HG02970 (cell line): ENCODE measurements at regions not wholly inside any gene's neighbourhood (a gene's known extent, or its start where the extent isn't known, plus 50 kb on each side); places are given as distances from the start of the nearest gene placed in this dataset.
"Not testable (repeated sequence)": the region's sequence is repeated elsewhere in the genome, so short reads cannot be mapped to it uniquely, and the experiment has no call there.

Experiments used
- ATAC-seq: cut with Tn5 transposase; IDR thresholded peaks from one replicate; pipeline ENCODE4 v1.9.1; 2021; ENCODE audit warnings: mild to moderate bottlenecking, moderate library complexity, moderate number of reproducible peaks; ENCODE audit not compliant: unreplicated experiment, low FRiP score

DNA sequence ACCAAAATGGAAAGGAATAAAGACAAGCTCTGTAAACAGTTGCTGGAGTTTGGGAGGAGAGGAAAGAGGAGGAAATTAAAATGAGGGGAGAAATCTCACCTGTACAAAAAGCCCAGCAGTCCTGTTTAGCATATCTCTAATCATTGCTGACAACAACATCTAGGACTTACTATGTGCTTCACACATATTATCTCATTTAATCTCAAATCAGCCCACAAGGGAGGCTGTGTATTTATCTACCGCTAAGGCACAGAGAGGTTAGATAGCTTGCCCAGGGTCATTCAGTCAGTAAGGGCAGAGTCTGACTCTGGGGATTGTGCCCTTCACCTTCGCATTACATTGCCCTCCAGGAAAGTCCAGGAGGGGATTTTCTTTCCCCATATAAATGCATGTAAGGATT lies 233.3 kb downstream of the DLEU7 start:
- ATAC-seq = no peak

DNA sequence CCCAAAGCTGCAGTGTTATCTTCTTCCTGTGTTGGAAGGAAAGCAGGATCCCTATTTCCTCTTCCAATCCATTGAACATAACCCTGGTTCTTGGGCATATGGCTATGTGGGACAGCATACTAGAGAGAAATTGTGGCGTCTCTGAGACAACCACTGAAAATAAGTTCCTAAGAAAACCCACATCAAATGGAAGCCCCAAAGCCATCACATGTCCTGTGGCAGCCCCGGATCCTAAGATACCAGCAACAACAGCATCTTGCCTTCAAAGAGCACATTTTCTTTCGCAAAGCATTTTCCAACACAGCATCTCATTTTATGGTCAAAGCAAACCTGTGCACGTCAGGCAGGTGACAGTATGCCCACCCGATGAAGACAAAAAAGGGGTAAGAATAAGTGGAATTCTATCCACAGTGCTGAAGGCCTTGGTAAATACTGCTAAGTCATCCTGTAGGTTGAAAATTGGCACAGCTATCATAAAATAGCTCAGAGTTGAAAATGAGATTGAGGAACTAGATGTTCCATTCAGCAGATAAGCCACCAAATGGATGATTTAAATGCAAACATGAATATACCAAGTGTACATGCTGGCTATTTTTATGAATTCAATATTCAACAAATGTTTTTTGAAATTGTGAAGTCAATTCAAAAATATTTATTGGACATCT lies 232.2 kb downstream of the DLEU7 start:
- ATAC-seq = no peak

DNA sequence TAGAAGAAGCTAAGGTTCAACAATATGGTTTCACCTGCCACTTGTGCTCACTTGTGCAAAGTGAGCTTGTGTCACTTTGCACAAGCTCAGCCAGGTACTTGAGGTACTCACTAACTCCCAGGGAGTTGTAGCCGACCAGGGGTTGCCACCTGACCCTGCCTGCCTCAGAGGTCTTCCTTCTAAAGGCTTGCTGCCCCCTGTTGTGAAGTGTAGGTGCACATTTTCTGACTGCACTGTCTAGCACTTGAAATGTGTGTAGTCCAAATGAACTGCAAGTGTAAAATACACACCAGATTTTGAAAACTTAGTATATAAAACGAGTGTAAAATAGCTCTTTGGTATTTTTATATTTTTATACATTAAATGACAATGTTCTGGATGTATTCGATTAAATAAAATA lies 230.8 kb downstream of the DLEU7 start:
- no peak for ATAC-seq

DNA sequence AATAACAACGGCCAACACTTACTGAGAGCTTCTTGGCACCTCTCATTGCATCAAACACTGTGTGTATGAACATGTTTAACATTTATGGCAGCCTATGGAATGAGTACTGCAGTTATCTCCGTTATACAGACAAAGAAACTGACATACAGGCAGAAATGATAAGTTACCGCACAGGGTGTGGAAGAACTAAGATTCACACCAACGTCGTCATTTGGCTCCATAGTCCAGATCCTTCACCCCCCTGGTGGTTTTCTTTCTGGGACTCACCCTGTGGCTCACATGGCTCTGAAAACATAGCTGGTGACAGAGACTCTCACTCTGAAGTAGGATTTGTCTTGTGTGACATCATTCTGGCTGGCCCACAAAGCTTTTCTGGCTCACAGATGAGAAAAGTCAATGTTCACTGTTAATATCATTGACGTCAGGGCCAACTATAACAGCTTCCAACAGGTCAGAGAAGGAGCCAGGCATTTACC lies 230.1 kb downstream of the DLEU7 start:
- ATAC-seq = no peak

DNA sequence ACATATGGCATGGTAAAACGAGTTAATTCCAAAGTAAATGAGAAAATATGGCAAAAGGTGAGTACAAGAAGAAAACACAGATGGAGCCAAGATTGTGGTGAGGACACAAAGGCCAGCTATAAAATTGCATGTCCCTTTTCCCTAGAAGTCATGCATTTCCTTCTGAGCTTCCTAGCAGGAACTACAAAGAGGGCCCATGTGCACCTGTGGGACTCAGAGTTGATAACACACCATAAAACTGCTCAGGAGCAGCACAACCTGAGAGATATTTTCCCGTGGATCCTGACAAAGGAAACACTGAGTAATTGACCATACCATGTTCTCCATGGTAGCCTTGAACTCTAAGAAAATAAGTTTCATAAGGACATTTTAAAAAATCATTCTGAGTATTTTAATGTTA lies 228.3 kb downstream of the DLEU7 start:
- ATAC-seq = no peak

DNA sequence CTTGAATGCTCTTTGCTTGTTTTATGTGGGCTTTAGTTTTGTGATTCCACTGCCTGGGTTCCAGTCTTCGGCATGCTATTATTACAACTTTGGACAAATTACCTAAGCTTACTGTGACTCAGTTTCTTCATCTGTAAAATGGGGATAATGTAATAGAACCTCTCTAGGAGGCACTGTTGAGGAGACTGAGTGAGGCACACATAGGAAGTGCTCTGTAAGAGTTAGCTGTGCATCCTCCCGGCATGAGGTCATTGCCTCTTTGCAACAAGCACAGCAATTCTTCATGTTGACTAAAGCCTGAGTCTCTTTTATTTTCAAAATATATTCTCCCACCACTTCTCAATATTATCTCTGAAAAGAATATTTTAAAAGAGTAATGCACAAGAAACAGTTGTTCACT lies 227.4 kb downstream of the DLEU7 start:
- no peak for ATAC-seq

DNA sequence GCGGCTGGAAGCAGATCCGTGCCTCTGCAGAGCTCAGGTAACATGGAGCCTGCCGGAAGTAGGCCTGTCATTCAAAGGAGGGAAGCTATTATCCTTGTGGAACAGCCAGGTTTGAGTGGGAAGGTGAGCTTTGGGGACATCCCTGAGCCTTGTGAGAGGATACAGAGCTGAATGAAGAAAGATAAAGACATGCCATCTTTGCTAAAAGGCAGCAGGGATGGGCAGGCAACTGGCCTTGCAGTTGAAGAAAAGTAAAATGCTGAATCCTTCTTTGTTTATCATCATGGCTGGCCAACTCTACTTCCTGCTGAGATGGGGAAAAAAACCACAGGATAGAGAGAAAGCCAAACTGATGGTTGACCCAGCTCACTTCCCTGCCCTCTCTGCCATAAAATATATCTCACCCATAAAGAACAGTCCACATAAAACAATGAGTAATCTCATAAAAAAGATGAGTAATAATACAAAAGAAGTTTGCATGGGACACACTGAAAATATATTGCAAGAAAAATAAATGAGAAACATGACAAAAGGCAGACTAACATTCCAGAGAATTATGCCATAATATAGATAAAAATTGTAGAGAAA lies 226.3 kb downstream of the DLEU7 start:
- ATAC-seq = no peak

DNA sequence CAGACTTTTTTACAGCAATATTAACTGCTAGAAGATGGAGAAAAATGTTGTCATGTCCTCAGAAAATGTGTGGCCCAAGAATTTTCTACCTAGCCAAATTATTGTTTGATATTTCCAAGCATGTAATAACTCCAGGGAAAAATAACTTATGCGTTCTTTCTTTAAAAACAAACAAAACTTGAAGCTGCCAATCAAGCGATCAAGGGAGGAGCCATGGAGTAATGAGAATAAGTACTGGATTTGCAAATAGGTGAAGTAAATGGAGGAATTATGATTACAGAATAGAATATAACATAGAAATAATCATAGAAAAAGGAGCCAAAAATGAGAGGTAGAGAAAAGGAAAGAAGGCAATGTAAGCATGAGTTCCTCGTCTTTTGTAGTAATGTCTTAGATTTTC lies 225.3 kb downstream of the DLEU7 start:
- no peak for ATAC-seq

DNA sequence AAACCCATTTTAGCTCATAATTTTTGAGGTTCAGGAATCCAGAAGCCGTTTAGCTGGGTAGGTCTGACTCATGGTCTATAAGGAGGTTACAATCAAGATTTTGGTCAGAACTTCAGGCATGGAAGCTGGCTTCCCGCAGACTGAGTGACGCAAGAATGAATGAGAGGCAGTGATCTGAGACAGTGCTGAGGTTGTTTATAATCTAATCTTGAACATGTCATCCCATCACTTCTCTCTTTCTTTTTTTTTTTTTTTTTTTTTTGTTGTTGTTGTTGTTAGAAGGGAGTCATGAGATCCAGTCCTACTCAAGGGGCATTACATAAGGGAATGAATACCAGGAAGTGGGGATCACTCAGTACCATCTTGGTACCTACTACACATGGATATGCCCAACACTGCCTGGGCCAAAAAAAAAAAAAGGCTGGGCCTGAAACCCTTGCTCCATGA lies 217.4 kb downstream of the DLEU7 start:
- no peak for ATAC-seq

DNA sequence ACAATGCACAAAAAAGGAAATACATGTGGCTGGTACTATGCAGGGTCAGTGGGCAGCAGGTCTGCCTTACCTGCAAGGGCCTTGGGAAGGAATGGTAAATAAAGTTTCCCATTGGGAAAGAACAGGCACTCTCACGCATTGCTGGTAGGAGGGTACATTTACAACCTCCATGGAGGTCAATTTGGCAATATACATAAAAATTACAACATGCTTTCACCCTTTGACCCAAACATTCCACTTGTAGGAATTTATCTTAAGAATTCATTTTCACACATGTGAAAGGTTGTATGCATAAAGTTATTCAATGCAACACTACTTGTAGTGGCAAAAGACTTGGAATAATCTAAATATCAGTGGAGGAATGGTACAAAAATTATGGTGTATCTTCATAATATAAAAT lies 216.4 kb downstream of the DLEU7 start:
- ATAC-seq = no peak

DNA sequence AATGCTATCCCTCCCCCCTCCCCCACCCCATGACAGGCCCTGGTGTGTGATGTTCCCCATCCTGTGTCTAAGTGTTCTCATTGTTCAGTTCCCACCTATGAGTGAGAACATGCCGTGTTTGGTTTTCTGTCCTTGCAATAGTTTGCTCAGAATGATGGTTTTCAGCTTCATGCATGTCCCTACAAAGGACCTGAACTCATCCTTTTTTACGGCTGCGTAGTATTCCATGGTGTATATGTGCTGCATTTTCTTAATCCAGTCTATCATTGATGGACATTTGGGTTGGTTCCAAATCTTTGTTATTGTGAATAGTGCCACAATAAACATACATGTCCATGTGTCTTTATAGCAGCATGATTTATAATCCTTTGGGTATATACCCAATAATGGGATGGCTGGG lies 215.0 kb downstream of the DLEU7 start:
- not testable (repeated sequence) for ATAC-seq

DNA sequence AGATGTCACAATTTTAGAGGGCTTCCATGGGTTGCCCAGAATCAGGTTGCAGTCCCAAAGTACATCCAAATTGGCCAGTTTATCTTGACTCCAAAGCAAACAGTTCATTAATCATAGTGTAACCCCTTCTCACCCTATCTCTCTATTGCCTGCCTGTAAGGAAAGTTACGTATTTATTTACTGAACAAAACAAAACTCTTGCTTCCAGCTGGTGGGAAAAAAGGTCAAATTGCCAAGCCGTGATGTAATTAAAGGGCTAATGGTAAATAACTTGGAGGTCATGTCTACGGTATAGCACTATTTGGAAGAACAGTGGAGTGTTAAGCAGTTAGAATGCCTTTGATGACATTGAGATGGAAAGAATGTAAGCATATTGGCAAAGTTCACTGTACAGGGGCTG lies 214.0 kb downstream of the DLEU7 start:
- no peak for ATAC-seq

DNA sequence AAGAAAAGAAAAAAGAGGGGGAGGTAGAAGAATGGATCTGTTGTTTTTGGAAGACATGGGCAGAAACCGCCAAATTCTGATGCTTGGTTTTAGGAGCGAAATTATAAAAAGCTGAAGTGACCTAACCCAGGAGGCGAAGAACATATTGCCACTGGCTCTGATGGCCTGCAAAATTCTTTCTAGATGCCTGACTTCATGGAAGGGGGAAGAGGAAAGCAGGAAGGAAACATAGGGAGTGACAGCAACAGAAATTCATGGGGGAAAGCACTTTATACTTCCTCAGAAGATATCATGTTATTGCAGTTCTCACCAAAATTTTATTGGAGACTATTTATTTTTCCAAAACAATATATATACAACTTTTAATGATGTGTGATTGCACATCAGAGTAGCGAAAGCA lies 213.5 kb downstream of the DLEU7 start:
- no peak for ATAC-seq

DNA sequence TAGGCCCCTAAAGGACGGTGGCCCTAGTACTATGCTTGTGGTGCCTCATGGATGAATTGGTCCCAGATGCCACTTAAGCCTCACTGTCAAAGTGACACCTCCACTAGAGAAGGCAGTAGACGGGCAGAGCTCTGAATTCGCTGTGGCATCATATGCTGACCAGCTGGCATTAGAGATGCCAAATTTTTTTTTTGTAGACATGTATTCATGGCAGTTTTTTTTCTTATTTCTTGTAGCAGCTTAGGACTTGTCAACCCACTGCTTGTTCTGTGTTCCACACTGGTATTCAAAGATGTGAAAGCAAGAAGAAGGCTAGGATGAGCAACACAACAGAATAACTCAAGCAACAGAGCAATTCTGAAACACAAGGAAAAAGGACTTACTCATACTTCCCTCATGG lies 212.5 kb downstream of the DLEU7 start:
- ATAC-seq = no peak

DNA sequence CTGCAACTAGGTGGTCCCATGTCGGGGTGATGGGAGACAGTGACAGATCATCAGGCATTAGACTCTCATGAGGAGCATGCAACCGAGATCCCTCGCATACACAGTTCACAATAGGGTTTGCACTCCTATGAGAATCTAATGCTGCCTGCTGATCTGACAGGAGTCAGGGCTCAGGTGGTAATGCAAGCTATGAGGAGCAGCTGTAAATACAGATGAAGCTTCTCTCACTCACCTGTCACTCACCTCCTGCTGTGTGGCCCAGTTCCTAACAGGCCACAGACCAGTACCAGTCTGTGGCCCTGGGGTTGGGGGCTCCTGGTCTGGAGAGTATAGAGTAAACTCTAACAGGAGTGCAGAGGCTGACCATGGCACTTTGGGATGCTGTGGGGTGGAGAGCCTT lies 209.2 kb downstream of the DLEU7 start:
- no peak for ATAC-seq

DNA sequence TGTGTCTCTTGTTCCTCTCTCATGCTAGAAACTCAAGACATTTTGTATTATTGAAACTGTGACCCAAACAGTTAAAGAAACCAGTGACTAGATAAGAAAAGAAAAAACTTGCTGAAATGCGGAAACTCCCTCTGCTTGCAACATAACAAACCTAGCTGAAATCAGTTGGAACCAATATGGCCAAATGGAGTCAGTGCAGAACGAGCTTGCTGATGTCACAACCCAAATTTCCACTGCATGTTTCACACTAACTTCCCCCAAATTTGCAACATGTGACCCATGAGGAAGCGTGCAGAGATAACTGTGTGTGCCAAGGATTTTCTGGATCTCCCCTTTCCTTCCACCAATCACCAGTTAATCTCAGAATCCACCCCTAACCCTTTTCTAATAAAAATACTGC lies 208.0 kb downstream of the DLEU7 start:
- no peak for ATAC-seq

DNA sequence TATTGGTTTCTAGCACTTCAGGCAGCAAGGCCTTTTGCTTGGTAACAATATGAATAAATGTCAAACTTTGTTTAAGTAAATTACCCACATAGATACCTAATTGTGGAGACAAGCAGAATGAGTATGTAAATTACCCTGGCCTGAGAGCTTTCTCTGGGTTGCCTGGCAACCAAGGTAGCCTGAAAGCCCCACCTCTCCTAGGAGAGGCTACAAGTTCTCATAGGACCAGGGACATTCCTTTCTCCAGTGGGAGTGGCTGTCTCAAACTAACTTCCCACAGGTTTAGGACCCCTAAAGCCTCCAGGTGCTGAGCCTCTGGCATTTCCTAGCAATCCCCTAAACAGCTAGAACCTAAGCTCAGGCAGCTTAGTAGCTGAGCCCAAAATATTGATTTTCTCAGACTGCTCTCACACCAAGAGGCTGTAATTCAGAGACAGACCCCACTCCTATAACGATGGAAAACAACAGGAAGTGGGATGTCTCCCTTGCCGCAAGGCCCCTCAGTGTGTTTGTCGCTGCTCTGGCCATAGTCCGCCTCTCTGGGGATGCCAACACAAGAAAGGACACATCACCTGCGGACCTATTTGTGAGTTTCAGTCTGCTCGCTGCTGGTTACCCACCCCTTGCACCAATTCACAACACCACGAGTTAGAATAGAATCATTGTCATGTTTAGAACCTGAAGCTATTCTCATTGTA lies 207.3 kb downstream of the DLEU7 start:
- ATAC-seq = no peak

DNA sequence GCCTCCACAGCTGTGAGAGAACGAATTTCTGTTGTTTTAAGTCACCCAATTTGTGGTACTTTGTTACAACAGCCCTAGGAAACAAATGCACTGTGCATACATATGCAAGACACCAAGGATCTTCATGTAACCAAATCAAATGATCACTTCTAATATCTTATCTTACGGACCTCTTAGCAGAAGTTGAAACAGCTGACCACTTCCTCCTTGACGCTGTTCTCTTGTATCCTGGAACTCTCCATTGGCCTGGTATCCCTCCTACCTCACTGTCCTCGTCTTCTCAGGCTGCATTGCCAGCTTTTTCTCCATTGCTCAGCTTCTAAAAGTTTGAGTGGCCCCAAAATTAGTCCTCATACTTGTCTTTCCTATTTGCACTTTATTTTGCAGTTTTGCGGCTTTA lies 200.4 kb downstream of the DLEU7 start:
- ATAC-seq = no peak

DNA sequence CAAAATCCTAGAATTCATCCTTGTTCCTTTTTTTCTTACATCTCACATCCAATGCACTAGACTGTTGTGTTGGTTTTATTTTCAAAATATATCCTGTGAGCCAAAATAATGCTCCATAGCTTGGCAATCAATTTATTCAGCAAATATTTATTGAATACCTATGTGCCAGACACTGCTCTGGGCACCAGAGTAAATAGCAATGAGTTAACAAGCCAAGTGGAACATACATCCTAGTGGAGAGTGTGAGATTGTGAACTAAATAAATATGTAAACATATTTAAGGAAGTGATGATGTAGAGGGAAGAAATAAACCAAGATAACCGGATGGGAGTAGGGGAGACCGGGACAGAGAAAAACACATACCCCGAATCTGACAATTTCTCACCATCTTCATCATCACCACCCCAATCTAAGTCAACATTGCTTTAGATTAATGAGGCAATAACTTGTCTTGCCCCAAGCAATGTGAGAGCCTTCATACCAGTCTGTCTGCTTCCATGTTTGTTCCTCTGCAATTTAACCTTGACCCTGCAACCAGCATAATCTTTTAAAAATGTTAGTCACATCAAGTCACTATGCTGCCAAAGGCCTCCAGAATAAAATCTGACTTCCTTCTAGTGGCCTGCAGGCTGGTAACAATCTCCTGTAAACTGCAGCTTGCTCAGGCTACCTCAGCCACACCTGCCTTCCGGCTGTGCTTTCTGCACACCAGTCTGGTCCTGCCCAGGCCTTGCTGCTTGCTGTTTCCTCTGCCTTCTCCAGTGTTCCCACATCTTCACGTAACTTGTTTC lies 199.2 kb downstream of the DLEU7 start:
- ATAC-seq = no peak

DNA sequence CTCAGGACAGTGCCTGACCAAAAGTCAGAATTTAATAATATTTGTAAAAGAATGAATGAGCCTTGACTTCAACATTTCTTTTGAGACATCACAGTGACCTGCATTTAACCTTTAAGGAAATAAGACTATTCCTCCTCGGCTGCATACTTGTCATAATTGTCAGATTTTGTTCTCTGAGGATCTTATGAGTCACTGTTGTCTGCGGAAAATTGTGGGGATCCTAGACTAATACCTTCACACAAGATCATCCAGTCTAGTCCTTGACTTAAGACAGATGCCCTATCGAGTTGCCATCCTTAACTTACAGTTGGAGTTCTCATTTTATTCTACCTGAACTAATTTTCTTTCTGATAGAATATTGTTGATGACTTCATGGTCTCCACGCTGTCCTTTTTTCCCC lies 198.4 kb downstream of the DLEU7 start:
- no peak for ATAC-seq

DNA sequence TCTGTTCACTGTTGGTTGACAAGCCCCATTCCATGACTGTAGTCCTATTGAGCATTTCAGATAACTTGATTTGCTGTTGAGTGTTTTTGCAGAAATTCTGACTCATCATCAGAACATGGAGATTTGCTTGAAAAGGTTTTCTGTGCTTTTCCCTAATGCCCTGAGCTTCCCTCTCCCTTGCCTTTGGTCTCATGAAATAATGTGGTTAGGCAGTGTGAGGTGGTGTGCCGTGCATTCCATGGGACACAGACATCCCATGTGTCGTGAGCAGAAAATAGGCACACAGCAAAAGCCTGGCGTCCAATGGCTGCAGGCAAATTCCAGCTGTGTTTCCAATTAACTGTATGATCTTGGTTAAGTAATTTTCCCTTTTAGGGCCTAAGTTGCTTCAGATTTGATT lies 197.4 kb downstream of the DLEU7 start:
- no peak for ATAC-seq
